Natural killer cell treated with Interleukin-12 subunit alpha and Interleukin-12 subunit beta and Interleukin-15 and Interleukin-18, amount 100 ng/mL, for 72 hours (primary cell): ENCODE measurements at regions not wholly inside any gene's neighbourhood (a gene's known extent, or its start where the extent isn't known, plus 50 kb on each side); places are given as distances from the start of the nearest gene placed in this dataset.

Experiments
- ATAC-seq, 2 donors: fragments of 150-1000 bp; cut with Tn5 transposase in 1 of 2; sonication (Bioruptor Pico), chemical (Tn5 transposase) in 1 of 2; 2 replicates each; pipeline ENCODE4 v1.10.0; 2021
- DNase-seq: peaks from one replicate; pipeline ENCODE4 v3.0.0; 2022; ENCODE audit warnings: low spot score
- H3K27ac Mint-ChIP-seq, 2 donors: 1 replicate in 1 of 2; 2 replicates in 1 of 2; pipeline ENCODE4 v1.8.0; 2022; ENCODE audit warnings: mixed read lengths in 2 of 2, mild to moderate bottlenecking in 1 of 2, moderate library complexity in 1 of 2
- H3K27me3 Mint-ChIP-seq, 2 donors: 1 replicate in 1 of 2; 2 replicates in 1 of 2; pipeline ENCODE4 v1.8.0; 2022; ENCODE audit warnings: mixed read lengths in 2 of 2
- H3K36me3 Mint-ChIP-seq: one replicate; pipeline ENCODE4 v1.8.0; 2022; ENCODE audit warnings: mixed read lengths
- H3K4me1 Mint-ChIP-seq, 2 donors: 1 replicate in 1 of 2; 2 replicates in 1 of 2; pipeline ENCODE4 v1.8.0; 2022; ENCODE audit warnings: low read depth in 2 of 2, mixed read lengths in 2 of 2, mild to moderate bottlenecking in 1 of 2
- H3K4me3 Mint-ChIP-seq: one replicate; pipeline ENCODE4 v1.8.0; 2022; ENCODE audit warnings: mixed read lengths
- H3K9me3 Mint-ChIP-seq: 2 replicates; pipeline ENCODE4 v1.8.0; 2022; ENCODE audit warnings: mixed read lengths

DNA sequence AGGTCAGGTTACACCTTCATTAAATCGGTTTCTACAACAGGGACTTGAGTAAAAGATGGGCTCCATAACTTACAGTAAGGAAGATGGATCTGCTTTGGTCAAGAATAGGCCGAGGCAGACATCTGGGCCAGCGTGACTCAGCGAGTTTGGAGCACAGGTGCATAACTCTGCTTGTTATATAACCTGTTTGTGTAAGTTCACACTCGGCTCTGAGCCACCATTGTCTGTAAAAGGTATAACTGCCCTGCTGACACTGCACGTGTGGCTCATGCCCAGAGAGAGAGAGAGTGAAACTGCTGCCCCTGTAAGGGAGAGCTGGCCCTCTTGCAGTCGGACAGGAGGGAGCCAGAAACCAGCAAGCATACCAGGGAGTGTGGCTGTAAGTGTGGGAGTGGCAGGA, 737.9 kb upstream of the SLC35B3 start:
- no peaks in the 10 kb centered on the region for H3K27me3 Mint-ChIP-seq
- H3K36me3 Mint-ChIP-seq, result peaks cover 4% of the 10 kb centered on the region
- DNase-seq, result no peak
- H3K9me3 Mint-ChIP-seq, result peaks cover 26% of the 10 kb centered on the region
- no peak overlapping the region for H3K27ac Mint-ChIP-seq
- ATAC-seq, result no peak
- H3K4me1 Mint-ChIP-seq, result no peaks in the 10 kb centered on the region
- no peak overlapping the region for H3K4me3 Mint-ChIP-seq

DNA sequence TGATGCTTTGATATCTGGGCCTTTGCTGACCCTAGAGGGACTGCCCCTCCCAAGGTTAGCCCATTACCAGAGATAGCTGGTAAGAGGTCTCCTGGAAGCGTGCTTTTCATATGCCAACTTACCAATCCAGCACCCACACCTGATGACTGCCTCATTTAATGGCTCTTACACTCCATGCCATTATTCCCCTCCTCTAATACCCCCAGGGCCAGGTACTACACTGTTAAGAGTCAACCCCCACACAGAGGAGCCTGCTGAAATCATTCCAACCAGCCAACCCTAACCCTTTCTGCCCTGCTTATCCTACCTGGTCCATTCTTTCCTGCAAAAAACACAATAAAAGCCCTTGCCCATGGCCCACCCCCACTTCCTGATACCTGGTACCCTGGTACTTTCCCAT, 736.8 kb upstream of the SLC35B3 start:
- Mint-ChIP-seq H3K4me3 (no peak overlapping the region), H3K9me3 (peaks cover 23% of the 10 kb centered on the region), H3K4me1 (no peaks in the 10 kb centered on the region), H3K27me3 (no peaks in the 10 kb centered on the region), H3K27ac (no peak overlapping the region), H3K36me3 (peaks cover 4% of the 10 kb centered on the region)
- ATAC-seq, result no peak
- DNase-seq, result no peak

DNA sequence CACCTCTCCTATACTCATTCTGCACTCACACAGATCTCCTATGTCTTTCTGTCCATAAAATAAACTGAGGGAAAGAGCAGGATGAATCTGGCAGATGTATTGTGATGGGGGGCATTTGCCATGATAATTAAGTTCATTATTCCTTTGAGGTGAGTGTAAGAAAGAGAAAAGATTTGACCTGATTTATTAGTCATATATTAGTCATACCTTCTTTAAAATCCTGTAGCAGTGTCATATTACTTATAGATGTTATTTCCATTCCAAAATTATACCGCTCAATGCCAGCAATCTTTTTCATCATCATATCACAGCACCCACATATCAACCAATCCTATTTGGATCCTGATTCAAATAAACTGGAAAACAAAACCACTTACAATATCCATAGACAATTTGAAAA, 733.3 kb upstream of the SLC35B3 start:
- no peak overlapping the region for H3K4me3 Mint-ChIP-seq
- no peak overlapping the region for H3K27ac Mint-ChIP-seq
- no peak for ATAC-seq
- no peaks in the 10 kb centered on the region for H3K27me3 Mint-ChIP-seq
- H3K36me3 Mint-ChIP-seq, result peaks cover 4% of the 10 kb centered on the region
- no peak for DNase-seq
- peaks cover 15% of the 10 kb centered on the region for H3K9me3 Mint-ChIP-seq
- H3K4me1 Mint-ChIP-seq, result no peaks in the 10 kb centered on the region

DNA sequence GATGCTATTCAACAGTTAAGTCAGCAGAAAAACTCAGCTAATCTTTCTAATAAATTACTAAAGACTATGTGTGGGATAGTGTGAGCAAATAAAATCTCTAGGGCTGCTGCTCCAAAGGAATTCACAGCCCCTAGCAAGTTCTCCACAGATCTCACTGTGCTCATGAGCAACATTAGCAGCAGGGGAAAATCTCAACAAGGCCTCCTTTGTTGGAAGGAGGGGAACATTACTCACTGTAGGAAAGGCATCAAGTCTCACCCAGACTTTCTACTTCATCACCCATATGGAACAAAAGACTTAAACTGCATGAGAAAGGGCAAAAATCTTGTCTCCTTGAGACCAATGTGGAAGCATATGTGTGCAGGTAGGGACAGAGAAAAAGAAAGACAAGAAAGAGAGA, 726.4 kb upstream of the SLC35B3 start:
- no peak for DNase-seq
- Mint-ChIP-seq H3K9me3 (peaks cover 17% of the 10 kb centered on the region), H3K4me1 (no peaks in the 10 kb centered on the region), H3K4me3 (no peak overlapping the region), H3K27me3 (no peaks in the 10 kb centered on the region), H3K27ac (no peak overlapping the region), H3K36me3 (peaks cover 12% of the 10 kb centered on the region)
- no peak for ATAC-seq

DNA sequence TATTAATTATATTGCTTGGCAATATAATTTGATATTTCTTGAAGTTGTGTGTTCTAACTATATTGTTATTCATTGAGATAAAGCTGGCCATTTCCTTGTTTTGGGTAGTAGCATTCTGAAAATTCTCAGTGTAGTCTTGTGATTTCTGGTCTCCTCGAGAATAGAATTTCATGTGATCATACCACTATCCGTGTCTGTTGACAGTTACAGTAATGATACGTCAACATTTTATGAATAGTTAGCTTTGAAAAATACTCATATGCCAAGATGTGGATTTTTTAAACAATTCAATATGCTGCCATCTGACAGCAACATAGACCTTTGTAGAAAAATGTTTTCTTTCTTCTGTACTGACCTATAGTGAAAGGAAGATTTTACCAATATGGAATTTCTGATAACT, 723.7 kb upstream of the SLC35B3 start:
- no peak for ATAC-seq
- H3K4me1 Mint-ChIP-seq, result no peaks in the 10 kb centered on the region
- H3K36me3 Mint-ChIP-seq, result peaks cover 12% of the 10 kb centered on the region
- no peaks in the 10 kb centered on the region for H3K27me3 Mint-ChIP-seq
- no peak overlapping the region for H3K27ac Mint-ChIP-seq
- H3K4me3 Mint-ChIP-seq, result no peak overlapping the region
- H3K9me3 Mint-ChIP-seq, result peaks cover 16% of the 10 kb centered on the region
- no peak for DNase-seq

DNA sequence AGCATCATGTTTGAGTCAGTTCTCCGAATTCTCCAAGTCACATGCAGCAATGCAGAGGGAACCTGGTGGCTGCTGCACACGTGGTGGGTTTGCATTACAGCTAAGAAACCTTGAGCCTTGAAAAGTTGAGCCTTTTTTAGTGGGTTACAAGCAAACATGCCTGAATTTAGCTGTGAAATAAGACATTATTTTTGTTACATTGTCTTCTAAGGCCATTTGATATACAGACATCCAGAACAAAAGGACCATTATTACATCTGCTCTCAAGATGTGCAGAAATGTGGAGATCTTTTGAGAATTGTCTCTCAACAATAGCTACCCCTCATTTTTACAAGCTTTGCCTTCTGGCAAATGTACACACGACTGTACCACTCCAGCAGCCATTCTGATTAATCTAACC, 720.5 kb upstream of the SLC35B3 start:
- no peak for ATAC-seq
- no peak overlapping the region for H3K27ac Mint-ChIP-seq
- H3K27me3 Mint-ChIP-seq, result no peaks in the 10 kb centered on the region
- peaks cover 17% of the 10 kb centered on the region for H3K9me3 Mint-ChIP-seq
- no peak for DNase-seq
- no peaks in the 10 kb centered on the region for H3K36me3 Mint-ChIP-seq
- H3K4me1 Mint-ChIP-seq, result no peaks in the 10 kb centered on the region
- no peak overlapping the region for H3K4me3 Mint-ChIP-seq

DNA sequence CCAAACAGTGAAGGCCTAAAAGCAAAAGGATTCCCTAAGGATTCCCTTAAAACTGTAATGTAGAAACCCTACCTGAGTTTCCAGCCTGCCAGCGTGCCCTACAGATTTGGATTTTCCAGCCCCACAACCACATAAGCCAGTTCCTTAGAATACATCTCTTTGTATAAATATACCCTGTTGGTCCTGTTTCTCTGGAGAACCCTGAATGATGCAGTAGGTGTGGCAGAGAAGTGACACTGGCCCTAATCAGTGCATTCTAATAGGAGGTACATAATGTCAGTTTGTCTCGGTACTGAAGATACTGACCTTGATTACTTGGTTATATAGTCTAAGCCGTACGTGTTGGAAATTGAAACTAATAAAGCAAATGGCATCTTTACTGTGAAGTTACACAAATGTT, 707.8 kb upstream of the SLC35B3 start:
- no peak for DNase-seq
- Mint-ChIP-seq H3K4me1 (no peaks in the 10 kb centered on the region), H3K27me3 (no peaks in the 10 kb centered on the region), H3K9me3 (peaks cover 21% of the 10 kb centered on the region), H3K27ac (no peak overlapping the region), H3K36me3 (no peaks in the 10 kb centered on the region), H3K4me3 (no peak overlapping the region)
- ATAC-seq, result no peak

DNA sequence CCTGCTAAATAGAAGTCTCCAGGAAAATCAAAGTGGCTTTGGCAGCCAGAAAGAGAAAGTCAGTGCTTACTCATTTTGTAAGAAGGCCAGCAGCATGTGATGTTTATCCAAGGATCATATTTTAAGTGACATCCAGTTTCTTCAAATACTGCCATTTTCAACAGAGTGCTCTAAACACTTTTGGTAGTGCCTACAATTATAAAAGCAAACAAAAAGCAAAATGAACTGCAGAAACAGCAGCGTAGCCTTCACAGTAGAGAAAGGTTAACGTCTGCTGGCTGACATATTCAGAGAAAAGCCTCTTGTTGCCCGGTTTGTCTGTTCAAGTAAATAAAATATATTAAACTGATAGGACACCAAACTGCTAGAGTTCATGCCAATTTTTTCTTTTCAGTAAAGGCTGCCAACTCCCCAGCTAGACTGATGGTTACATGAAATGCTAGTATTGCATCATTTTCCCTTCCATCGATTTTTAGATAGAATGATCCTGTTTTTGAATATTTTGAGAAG, 705.7 kb upstream of the SLC35B3 start:
- ATAC-seq (no peak), DNase-seq (no peak)
- peaks cover 19% of the 10 kb centered on the region for H3K9me3 Mint-ChIP-seq
- no peaks in the 10 kb centered on the region for H3K36me3 Mint-ChIP-seq
- no peaks in the 10 kb centered on the region for H3K4me1 Mint-ChIP-seq
- no peaks in the 10 kb centered on the region for H3K27me3 Mint-ChIP-seq
- no peak overlapping the region for H3K27ac Mint-ChIP-seq
- H3K4me3 Mint-ChIP-seq, result no peak overlapping the region

DNA sequence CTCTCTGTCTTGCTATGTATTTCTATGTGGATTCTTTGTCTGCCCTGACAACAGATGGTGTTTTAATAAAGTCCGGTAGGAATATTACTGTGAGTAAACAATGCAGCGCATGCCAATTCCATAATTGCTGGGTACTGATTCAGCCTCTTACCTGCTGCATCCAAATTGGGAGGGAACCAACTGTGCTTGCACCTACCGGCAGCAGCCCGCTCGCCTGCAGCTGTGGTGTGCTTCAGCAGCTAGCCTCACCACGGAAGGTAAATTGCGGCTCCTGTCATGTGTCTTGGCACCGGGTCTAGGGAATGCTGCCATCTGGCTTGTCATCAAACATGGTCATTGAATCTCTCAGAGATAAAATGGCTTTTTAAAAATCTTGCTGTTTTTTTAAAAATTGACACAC, 704.8 kb upstream of the SLC35B3 start:
- no peak overlapping the region for H3K4me3 Mint-ChIP-seq
- ATAC-seq (no peak), DNase-seq (no peak)
- H3K27ac Mint-ChIP-seq, result no peak overlapping the region
- H3K36me3 Mint-ChIP-seq, result no peaks in the 10 kb centered on the region
- no peaks in the 10 kb centered on the region for H3K27me3 Mint-ChIP-seq
- H3K9me3 Mint-ChIP-seq, result peaks cover 19% of the 10 kb centered on the region
- no peaks in the 10 kb centered on the region for H3K4me1 Mint-ChIP-seq

DNA sequence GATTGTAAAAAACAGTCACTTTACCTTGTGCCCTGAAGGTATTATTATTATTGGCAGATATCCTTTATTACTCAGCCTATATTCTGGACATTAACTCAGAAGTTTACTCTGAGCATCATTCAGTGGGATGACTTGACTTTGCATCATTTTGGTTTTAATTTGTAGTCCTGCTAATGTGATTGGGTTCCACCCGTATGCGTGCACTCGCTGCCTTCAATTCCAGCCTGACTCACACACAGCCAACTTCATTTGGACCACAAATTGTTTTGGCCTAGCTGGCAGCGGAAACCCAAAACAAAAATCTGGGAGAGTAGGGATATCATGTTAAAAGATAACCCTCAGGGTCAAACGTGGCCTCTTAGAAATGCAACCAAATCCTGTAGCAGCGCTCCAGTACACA, 704.4 kb upstream of the SLC35B3 start:
- no peaks in the 10 kb centered on the region for H3K4me1 Mint-ChIP-seq
- peaks cover 17% of the 10 kb centered on the region for H3K9me3 Mint-ChIP-seq
- H3K36me3 Mint-ChIP-seq, result no peaks in the 10 kb centered on the region
- H3K27ac Mint-ChIP-seq, result no peak overlapping the region
- no peak for ATAC-seq
- no peaks in the 10 kb centered on the region for H3K27me3 Mint-ChIP-seq
- DNase-seq, result no peak
- H3K4me3 Mint-ChIP-seq, result no peak overlapping the region

DNA sequence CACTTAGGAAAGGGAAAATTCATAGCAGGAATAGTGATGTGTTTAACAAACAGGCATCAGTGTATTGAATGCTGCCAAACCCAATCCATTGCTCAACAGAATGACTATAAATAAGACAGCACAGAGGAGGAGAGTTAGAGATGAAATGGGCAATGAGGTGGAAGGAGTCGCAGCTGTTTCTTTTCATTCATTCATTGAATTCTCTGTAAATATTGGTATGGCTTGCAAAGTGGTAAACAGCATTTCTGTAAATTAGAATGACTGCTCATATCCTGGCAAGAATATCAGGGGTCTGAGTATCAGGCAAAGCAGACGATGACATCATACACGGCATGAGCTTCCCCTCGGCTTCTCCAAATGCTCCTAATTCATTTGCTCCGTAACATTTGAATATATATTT, 703.6 kb upstream of the SLC35B3 start:
- no peak overlapping the region for H3K4me3 Mint-ChIP-seq
- H3K27ac Mint-ChIP-seq, result no peak overlapping the region
- H3K36me3 Mint-ChIP-seq, result no peaks in the 10 kb centered on the region
- ATAC-seq (no peak), DNase-seq (no peak)
- H3K4me1 Mint-ChIP-seq, result no peaks in the 10 kb centered on the region
- peaks cover 14% of the 10 kb centered on the region for H3K9me3 Mint-ChIP-seq
- H3K27me3 Mint-ChIP-seq, result no peaks in the 10 kb centered on the region

DNA sequence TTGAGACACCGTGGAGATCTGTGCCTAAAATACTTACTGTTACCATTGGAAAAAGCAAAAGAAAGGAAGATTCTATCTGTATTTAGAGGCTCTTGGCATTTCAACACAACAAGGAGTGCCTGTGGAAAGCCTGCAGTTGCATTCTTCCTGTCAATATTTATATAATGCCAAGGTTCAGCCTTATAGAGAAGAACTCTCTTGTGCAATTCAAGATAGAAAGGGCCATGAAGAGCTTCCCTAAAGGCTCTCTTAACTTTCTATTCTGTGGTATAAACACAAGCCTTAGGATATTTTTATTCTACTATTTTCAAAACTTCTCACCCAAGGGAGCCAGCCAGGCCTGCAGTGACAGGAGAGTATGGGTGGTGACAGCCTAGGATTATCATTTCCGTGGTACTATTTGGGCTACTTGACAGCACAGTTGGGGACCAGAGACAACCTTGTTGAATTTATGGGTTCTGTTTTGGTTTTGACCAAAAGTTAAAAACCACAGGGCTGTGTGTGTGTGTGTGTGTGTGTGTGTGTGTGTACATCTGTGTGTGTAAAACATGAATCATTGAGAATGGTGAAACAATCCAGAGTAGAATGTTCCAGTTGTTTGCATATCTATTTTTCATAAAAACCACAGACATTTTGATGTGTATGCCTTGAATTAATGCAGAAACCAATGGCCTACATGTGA, 700.9 kb upstream of the SLC35B3 start:
- Mint-ChIP-seq H3K9me3 (peaks cover 11% of the 10 kb centered on the region), H3K4me1 (no peaks in the 10 kb centered on the region), H3K27me3 (no peaks in the 10 kb centered on the region), H3K27ac (no peak overlapping the region), H3K36me3 (no peaks in the 10 kb centered on the region), H3K4me3 (no peak overlapping the region)
- DNase-seq (no peak), ATAC-seq (no peak)

DNA sequence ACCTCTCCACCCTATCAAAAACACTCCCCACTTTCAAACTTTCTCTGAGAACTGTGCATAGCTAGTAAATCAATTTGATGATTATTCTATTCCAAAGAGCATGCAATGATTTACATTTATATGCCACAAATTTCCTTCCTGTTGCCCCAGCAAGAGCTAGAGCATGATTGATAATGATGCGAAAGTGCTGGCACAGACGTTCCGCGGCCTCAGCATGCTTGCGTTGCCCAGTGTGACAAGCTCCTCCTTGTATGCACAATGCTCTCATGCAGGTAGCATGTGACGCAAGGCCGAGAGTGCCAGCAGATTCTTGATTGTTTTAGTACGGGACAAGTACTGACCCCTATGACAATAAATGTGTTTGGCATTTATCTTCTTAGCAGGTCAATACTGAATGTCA, 696.3 kb upstream of the SLC35B3 start:
- Mint-ChIP-seq H3K27me3 (no peaks in the 10 kb centered on the region), H3K4me1 (no peaks in the 10 kb centered on the region), H3K9me3 (no peaks in the 10 kb centered on the region), H3K4me3 (no peak overlapping the region), H3K36me3 (peaks cover 5% of the 10 kb centered on the region), H3K27ac (no peak overlapping the region)
- DNase-seq (no peak), ATAC-seq (no peak)

DNA sequence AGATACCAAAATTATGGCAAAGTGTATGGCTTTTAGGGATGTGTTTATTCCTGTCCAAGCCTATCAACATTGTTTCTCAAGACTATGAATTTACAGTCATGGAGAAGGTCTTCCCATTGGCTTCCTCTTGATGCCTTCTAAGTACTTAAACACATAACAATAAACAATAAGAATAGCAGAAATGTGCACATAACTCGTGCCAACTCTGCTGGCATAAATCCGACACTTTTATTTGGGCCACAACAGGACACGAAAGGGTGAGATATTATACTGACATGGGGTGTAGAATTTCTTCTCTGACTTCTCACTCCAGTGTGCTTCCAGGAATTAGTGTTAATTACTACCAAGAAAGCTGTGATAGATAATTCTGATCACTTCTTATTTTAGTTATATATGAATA, 695.9 kb upstream of the SLC35B3 start:
- no peaks in the 10 kb centered on the region for H3K4me1 Mint-ChIP-seq
- no peak for ATAC-seq
- H3K4me3 Mint-ChIP-seq, result no peak overlapping the region

DNA sequence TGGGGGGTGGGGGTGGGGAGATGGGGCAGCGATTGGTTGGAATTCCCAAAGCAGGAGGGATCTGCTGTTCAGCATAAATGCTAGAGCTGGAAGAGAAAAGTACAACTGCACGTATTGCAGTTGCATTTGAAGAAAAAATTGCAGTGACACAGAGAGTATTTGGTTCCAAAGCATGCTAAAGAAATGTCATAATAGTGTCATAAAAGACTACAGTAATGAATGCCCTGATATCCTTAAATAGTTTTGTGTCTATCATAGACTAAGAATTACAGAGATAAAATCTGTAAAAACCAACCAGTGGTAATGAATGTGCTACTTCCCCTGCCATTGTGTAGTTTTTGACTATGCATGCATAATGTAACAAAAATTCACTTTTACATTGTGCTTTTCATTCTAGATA, 693.6 kb upstream of the SLC35B3 start:
- Mint-ChIP-seq H3K36me3 (peaks cover 5% of the 10 kb centered on the region), H3K4me3 (no peak overlapping the region), H3K4me1 (no peaks in the 10 kb centered on the region), H3K9me3 (no peaks in the 10 kb centered on the region), H3K27me3 (no peaks in the 10 kb centered on the region), H3K27ac (no peak overlapping the region)
- DNase-seq (no peak), ATAC-seq (no peak)

More for the DNA sequence above, 695.9 kb upstream of the SLC35B3 start:
- peaks cover 5% of the 10 kb centered on the region for H3K36me3 Mint-ChIP-seq
- DNase-seq, result no peak
- H3K27ac Mint-ChIP-seq, result no peak overlapping the region
- no peaks in the 10 kb centered on the region for H3K27me3 Mint-ChIP-seq
- H3K9me3 Mint-ChIP-seq, result no peaks in the 10 kb centered on the region
